IPS-18a (cell line): ENCODE measurements at regions not wholly inside any gene's neighbourhood (a gene's known extent, or its start where the extent isn't known, plus 50 kb on each side); places are given as distances from the start of the nearest gene placed in this dataset.

Experiments used
- H3K27ac ChIP-seq: one replicate; pipeline ENCODE4 v1.5.1; 2013; ENCODE audit warnings: low read length
- H3K27me3 ChIP-seq: one replicate; pipeline ENCODE4 v1.6.1; 2013; ENCODE audit warnings: mild to moderate bottlenecking, low read length; ENCODE audit not compliant: control insufficient read depth, insufficient read depth
- H3K36me3 ChIP-seq: one replicate; pipeline ENCODE4 v1.6.1; 2013; ENCODE audit warnings: low read depth, low read length; ENCODE audit not compliant: control insufficient read depth
- H3K4me1 ChIP-seq: one replicate; pipeline ENCODE4 v1.6.1; 2013; ENCODE audit warnings: low read depth, low read length; ENCODE audit not compliant: control insufficient read depth
- H3K4me3 ChIP-seq: one replicate; pipeline ENCODE4 v1.5.1; 2013; ENCODE audit warnings: low read length
- H3K9ac ChIP-seq: one replicate; pipeline ENCODE4 v1.6.1; 2013; ENCODE audit warnings: mild to moderate bottlenecking, low read length, moderate library complexity
- H3K9me3 ChIP-seq: one replicate; pipeline ENCODE4 v1.6.1; 2013; ENCODE audit warnings: low read depth, low read length; ENCODE audit not compliant: control insufficient read depth

DNA sequence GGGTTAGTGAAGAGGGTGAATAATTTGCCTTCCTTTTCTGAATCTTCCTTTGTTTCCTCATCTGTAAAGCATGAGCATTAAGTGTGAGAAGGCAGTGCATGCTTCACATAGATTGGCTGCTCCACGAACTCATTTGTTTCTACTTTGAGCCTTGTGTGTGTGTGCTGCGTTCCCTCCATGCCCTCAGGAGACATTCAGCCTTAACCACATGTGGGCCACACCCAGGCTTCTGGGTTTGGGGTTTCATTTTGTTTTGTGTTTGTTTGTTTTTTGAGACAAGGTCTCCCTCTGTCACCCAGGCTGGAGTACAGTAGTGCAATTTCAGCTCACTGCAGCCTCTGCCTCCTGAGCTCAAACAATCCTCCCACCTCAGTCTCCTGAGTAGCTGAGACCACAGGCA is 843.3 kb downstream of the GALR1 start:
- H3K9ac ChIP-seq = no peak overlapping the region
- no peak overlapping the region for H3K4me3 ChIP-seq
- H3K27ac ChIP-seq = no peak overlapping the region
- peaks cover 13% of the 10 kb centered on the region for H3K4me1 ChIP-seq
- H3K36me3 ChIP-seq = no peaks in the 10 kb centered on the region
- no peaks in the 10 kb centered on the region for H3K9me3 ChIP-seq
- no peaks in the 10 kb centered on the region for H3K27me3 ChIP-seq

- no peak overlapping the region for H3K27ac ChIP-seq
- H3K4me1 ChIP-seq = peaks cover 2% of the 10 kb centered on the region
- no peak overlapping the region for H3K9ac ChIP-seq
- H3K27me3 ChIP-seq = no peaks in the 10 kb centered on the region
- no peaks in the 10 kb centered on the region for H3K9me3 ChIP-seq
- H3K36me3 ChIP-seq = no peaks in the 10 kb centered on the region
- H3K4me3 ChIP-seq = no peak overlapping the region
Observed at GRCh38 chr18:78099979-78100588, 850.4 kb downstream of the GALR1 start.

DNA sequence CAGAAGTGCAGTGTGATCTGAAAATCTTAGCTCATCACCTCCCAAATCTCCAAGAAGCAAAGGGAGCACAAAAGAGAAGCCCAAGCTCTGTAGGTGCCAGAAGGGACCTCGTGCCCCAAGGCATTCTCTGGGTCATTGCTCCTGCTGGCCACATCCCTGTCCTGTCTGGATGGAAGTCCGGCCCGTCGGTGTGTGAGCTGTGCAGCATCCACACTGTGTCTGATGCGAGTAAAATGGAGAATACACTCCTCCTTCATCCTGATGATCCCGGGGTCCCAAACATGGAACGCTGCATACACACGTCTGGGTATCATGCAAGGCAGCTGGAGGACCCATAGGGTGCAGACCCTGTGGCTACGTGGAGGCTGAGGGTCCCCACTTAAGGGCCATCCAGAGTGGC is 851.4 kb downstream of the GALR1 start:
- Histone ChIP-seq H3K9me3 (no peaks in the 10 kb centered on the region), H3K4me1 (no peaks in the 10 kb centered on the region), H3K36me3 (no peaks in the 10 kb centered on the region), H3K27me3 (no peaks in the 10 kb centered on the region), H3K4me3 (no peak overlapping the region), H3K27ac (no peak overlapping the region), H3K9ac (no peak overlapping the region)

GRCh38 chr18:78102135-78102534 is 852.5 kb downstream of the GALR1 start:
- H3K4me3 ChIP-seq = no peak overlapping the region
- no peaks in the 10 kb centered on the region for H3K4me1 ChIP-seq
- H3K9me3 ChIP-seq = no peaks in the 10 kb centered on the region
- no peaks in the 10 kb centered on the region for H3K27me3 ChIP-seq
- no peak overlapping the region for H3K27ac ChIP-seq
- no peak overlapping the region for H3K9ac ChIP-seq
- H3K36me3 ChIP-seq = no peaks in the 10 kb centered on the region

- H3K9ac ChIP-seq = no peak overlapping the region
Observed at GRCh38 chr18:78105611-78106010, 856.0 kb downstream of the GALR1 start.

DNA sequence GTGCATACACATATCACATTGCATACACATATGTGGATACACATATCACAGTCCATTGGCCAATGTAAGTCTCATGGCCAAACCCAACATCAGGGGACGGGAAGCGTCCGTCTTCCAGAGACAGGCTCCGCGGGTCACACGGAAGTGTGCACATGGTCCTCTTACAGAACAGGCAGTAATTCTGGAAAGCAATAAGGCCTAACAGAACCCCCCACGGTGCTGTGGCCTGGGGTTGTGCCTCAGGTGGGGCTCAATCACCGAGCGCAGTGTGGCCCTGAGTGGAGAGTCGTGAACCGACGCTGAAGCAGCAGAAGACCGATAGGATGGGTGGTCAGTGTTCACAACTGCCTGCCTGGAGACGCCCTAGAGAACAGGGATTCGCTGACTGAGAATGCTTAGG is 857.3 kb downstream of the GALR1 start:
- Histone ChIP-seq H3K4me1 (no peaks in the 10 kb centered on the region), H3K4me3 (no peak overlapping the region), H3K9ac (no peak overlapping the region), H3K36me3 (no peaks in the 10 kb centered on the region), H3K9me3 (no peaks in the 10 kb centered on the region), H3K27ac (no peak overlapping the region), H3K27me3 (no peaks in the 10 kb centered on the region)

More at GRCh38 chr18:78105611-78106010, 856.0 kb downstream of the GALR1 start:
- H3K27me3 ChIP-seq = no peaks in the 10 kb centered on the region
- H3K4me3 ChIP-seq = no peak overlapping the region
- no peaks in the 10 kb centered on the region for H3K36me3 ChIP-seq
- H3K27ac ChIP-seq = no peak overlapping the region
- no peaks in the 10 kb centered on the region for H3K4me1 ChIP-seq
- H3K9me3 ChIP-seq = no peaks in the 10 kb centered on the region

DNA sequence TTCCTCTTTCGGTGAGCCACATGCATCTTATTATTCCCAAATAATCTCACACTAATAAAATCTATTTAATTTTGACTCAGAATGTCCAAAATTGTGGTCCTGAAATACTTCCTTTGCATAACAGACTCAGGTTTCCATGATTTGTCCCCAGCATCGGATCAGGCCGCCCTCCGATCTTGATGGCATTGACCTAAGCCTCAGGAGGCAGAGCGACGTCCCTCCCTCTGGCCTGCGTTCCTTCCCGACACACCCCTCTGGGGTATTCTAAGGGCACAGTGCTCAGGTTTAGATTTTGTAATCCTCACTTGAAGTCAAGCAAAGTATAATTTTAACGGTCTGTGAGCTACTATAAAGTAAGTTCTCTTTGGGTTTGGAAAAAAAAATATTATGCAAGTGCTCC is 857.7 kb downstream of the GALR1 start:
- no peaks in the 10 kb centered on the region for H3K36me3 ChIP-seq
- H3K4me1 ChIP-seq = no peaks in the 10 kb centered on the region
- no peak overlapping the region for H3K4me3 ChIP-seq
- H3K27ac ChIP-seq = no peak overlapping the region
- H3K27me3 ChIP-seq = no peaks in the 10 kb centered on the region
- no peaks in the 10 kb centered on the region for H3K9me3 ChIP-seq
- H3K9ac ChIP-seq = no peak overlapping the region

DNA sequence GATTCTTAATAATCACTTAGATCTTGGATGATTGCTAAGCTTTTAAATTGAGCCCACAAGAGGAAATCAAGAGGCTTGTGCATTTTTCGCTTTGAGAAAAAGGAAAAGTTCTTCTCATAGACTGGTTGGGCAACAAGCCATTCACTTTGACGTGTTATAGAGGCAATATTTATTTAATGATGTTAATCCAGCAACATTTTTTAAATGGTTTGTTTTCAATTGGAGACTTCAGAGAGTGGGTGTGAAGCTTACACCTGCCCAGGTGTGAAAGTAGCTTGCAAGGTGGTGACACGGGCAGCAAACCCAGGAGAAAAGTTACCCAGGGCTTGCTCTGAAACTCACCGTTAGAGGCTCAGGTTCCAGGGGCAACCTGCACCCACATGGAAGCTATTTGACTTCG is 858.9 kb downstream of the GALR1 start:
- Histone ChIP-seq H3K4me1 (no peaks in the 10 kb centered on the region), H3K36me3 (no peaks in the 10 kb centered on the region), H3K9ac (no peak overlapping the region), H3K4me3 (no peak overlapping the region), H3K27ac (no peak overlapping the region), H3K9me3 (no peaks in the 10 kb centered on the region), H3K27me3 (no peaks in the 10 kb centered on the region)

DNA sequence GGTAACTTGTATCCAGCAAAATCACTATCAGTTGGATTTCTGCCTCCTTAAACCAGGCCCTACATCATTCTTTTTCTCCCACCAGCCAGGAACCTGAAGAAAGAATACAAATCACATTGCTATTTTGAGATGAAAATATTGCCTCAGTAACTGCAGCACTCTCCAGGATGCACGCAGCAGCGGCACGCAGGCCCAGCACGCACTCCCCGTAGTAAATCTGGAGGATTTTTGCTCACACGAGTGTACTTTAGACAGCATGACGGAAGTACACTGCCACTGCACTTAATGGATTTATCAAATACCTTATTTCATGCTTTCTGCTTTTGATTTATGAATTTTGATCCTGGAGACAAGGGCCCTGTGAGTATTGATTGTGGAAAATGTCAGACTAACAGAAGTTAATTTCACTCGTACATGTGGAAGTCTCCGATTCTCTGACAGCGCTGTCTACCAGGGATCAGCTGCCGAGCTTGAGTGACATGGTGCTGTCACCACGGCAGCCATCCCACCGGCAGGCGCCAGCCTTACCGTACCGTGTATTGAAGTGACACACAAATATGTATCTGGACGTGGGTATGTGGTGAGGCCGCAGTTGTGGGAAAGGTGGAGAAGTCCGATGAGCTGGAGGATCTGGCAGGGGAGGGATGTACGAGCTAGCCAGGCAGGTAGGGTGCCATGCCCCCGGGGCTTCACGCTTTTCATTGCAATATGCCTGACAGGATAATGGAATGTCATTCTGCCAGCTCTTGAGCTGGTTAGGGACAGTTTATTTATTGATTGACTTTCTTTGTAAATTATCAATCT is 863.7 kb downstream of the GALR1 start:
- no peak overlapping the region for H3K4me3 ChIP-seq
- no peak overlapping the region for H3K27ac ChIP-seq
- no peaks in the 10 kb centered on the region for H3K9me3 ChIP-seq
- H3K36me3 ChIP-seq = no peaks in the 10 kb centered on the region
- no peaks in the 10 kb centered on the region for H3K27me3 ChIP-seq
- H3K9ac ChIP-seq = no peak overlapping the region
- no peaks in the 10 kb centered on the region for H3K4me1 ChIP-seq

DNA sequence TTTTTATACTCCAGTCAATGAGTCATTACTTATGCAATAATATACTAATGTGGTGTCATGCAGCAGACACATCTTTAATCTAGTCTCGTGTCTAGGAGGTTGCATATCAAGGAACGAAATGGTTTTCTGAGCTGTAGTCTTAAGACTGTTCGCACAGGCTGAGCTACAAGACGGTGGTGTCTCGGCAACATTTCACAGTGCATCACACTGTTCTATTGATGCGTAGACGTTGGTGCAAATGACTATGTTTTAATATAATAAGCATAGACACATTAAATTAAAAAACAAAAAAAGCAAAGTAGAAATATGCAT is 864.2 kb downstream of the GALR1 start:
- H3K27me3 ChIP-seq = no peaks in the 10 kb centered on the region
- no peak overlapping the region for H3K4me3 ChIP-seq
- no peaks in the 10 kb centered on the region for H3K4me1 ChIP-seq
- no peak overlapping the region for H3K9ac ChIP-seq
- no peak overlapping the region for H3K27ac ChIP-seq
- no peaks in the 10 kb centered on the region for H3K36me3 ChIP-seq
- H3K9me3 ChIP-seq = no peaks in the 10 kb centered on the region

- Histone ChIP-seq H3K27me3 (no peaks in the 10 kb centered on the region), H3K9ac (no peak overlapping the region), H3K36me3 (no peaks in the 10 kb centered on the region), H3K4me3 (no peak overlapping the region), H3K4me1 (no peaks in the 10 kb centered on the region), H3K27ac (no peak overlapping the region), H3K9me3 (no peaks in the 10 kb centered on the region)
Observed at GRCh38 chr18:78115896-78116561, 863.6 kb upstream of the SALL3 start.
